RWPE2 (cell line): ENCODE measurements at regions not wholly inside any gene's neighbourhood (a gene's known extent, or its start where the extent isn't known, plus 50 kb on each side); places are given as distances from the start of the nearest gene placed in this dataset.

Experiments
- ATAC-seq: fragments of 200-7000 bp; cut with Tn5 transposase; 3 replicates; pipeline ENCODE4 v1.9.1; 2021; ENCODE audit warnings: low read depth
- DNase-seq: peaks from one replicate; pipeline ENCODE4 v3.0.0-alpha.2; 2020; ENCODE audit warnings: low spot score
- H3K27ac ChIP-seq: fragments of 450-650 bp; 2 replicates; pipeline ENCODE4 v1.5.1; 2017; ENCODE audit warnings: mild to moderate bottlenecking; ENCODE audit not compliant: poor library complexity, severe bottlenecking
- H3K27me3 ChIP-seq: fragments of 250-450 bp; sonication (Bioruptor Pico); 2 replicates; pipeline ENCODE4 v1.5.1; 2021; ENCODE audit warnings: mild to moderate bottlenecking, moderate library complexity; ENCODE audit not compliant: insufficient read depth, poor library complexity, severe bottlenecking
- H3K36me3 ChIP-seq: fragments of 250-450 bp; sonication (Bioruptor Pico); 2 replicates; pipeline ENCODE4 v1.5.1; 2020; ENCODE audit warnings: low read depth, mild to moderate bottlenecking, moderate library complexity
- H3K4me1 ChIP-seq: fragments of 250-450 bp; sonication (Bioruptor Pico); 2 replicates; pipeline ENCODE4 v1.5.1; 2021; ENCODE audit warnings: mild to moderate bottlenecking, moderate library complexity; ENCODE audit not compliant: insufficient read depth, poor library complexity, severe bottlenecking
- H3K4me3 ChIP-seq: fragments of 250-450 bp; sonication (Bioruptor Pico); 2 replicates; pipeline ENCODE4 v1.5.1; 2021; ENCODE audit warnings: mild to moderate bottlenecking, moderate library complexity; ENCODE audit not compliant: severe bottlenecking
- H3K9me3 ChIP-seq: fragments of 250-450 bp; sonication (Bioruptor Pico); 2 replicates; pipeline ENCODE4 v1.5.1; 2021; ENCODE audit warnings: mild to moderate bottlenecking, moderate library complexity; ENCODE audit not compliant: severe bottlenecking
- CTCF ChIP-seq: fragments of 450-650 bp; IDR thresholded peaks from one replicate; pipeline ENCODE4 v1.5.1; 2017; ENCODE audit warnings: mild to moderate bottlenecking, moderate library complexity; ENCODE audit not compliant: poor library complexity, severe bottlenecking

- DNase-seq (no peak), ATAC-seq (no peak)
- Histone ChIP-seq H3K36me3 (no peaks in the 10 kb centered on the region), H3K4me3 (no peak overlapping the region), H3K27ac (no peak overlapping the region), H3K27me3 (no peaks in the 10 kb centered on the region), H3K4me1 (peaks cover 8% of the 10 kb centered on the region), H3K9me3 (no peaks in the 10 kb centered on the region)
- no peak for TF ChIP-seq CTCF
Measured at GRCh38 chr11:13876423-13876822, 86.1 kb upstream of the SPON1 start.

- no peaks in the 10 kb centered on the region for H3K27me3 ChIP-seq
- H3K27ac ChIP-seq: no peak overlapping the region
- H3K36me3 ChIP-seq: no peaks in the 10 kb centered on the region
- TF ChIP-seq CTCF: no peak
- no peak for DNase-seq
- H3K4me1 ChIP-seq: peaks cover 5% of the 10 kb centered on the region
- no peak overlapping the region for H3K4me3 ChIP-seq
- ATAC-seq: no peak
- no peaks in the 10 kb centered on the region for H3K9me3 ChIP-seq
Measured at GRCh38 chr11:13878077-13878476, 84.4 kb upstream of the SPON1 start.

GRCh38 chr11:13880634-13881033 is 81.9 kb upstream of the SPON1 start:
- no peak for TF ChIP-seq CTCF
- Histone ChIP-seq H3K4me3 (no peak overlapping the region), H3K9me3 (no peaks in the 10 kb centered on the region), H3K36me3 (no peaks in the 10 kb centered on the region), H3K4me1 (no peaks in the 10 kb centered on the region), H3K27ac (no peak overlapping the region), H3K27me3 (no peaks in the 10 kb centered on the region)
- ATAC-seq (no peak), DNase-seq (no peak)

GRCh38 chr11:13881226-13881905 is 81.2 kb upstream of the SPON1 start:
- no peaks in the 10 kb centered on the region for H3K4me1 ChIP-seq
- no peaks in the 10 kb centered on the region for H3K36me3 ChIP-seq

More at GRCh38 chr11:13881226-13881905, 81.2 kb upstream of the SPON1 start:
- no peak overlapping the region for H3K4me3 ChIP-seq
- DNase-seq (no peak), ATAC-seq (no peak)
- no peaks in the 10 kb centered on the region for H3K9me3 ChIP-seq
- no peak for TF ChIP-seq CTCF
- no peak overlapping the region for H3K27ac ChIP-seq
- no peaks in the 10 kb centered on the region for H3K27me3 ChIP-seq
